RPMI8226 (cell line): ENCODE measurements at regions not wholly inside any gene's neighbourhood (a gene's known extent, or its start where the extent isn't known, plus 50 kb on each side); places are given as distances from the start of the nearest gene placed in this dataset.

Experiments
- DNase-seq: peaks from one replicate; pipeline ENCODE4 v3.0.0-alpha.2; 2015

GRCh38 chr12:89976866-89977265, 268.2 kb upstream of the ATP2B1 start:
- DNase-seq: no peak

GRCh38 chr12:89975574-89975973, 266.9 kb upstream of the ATP2B1 start:
- no peak for DNase-seq

GRCh38 chr12:89971880-89972279, 263.2 kb upstream of the ATP2B1 start:
- no peak for DNase-seq

- no peak for DNase-seq
These were observed 262.1 kb upstream of the ATP2B1 start for GRCh38 chr12:89970722-89971121.

GRCh38 chr12:89969093-89969492, 260.5 kb upstream of the ATP2B1 start:
- DNase-seq: no peak

GRCh38 chr12:89968151-89968700, 259.6 kb upstream of the ATP2B1 start:
- DNase-seq: no peak

DNA sequence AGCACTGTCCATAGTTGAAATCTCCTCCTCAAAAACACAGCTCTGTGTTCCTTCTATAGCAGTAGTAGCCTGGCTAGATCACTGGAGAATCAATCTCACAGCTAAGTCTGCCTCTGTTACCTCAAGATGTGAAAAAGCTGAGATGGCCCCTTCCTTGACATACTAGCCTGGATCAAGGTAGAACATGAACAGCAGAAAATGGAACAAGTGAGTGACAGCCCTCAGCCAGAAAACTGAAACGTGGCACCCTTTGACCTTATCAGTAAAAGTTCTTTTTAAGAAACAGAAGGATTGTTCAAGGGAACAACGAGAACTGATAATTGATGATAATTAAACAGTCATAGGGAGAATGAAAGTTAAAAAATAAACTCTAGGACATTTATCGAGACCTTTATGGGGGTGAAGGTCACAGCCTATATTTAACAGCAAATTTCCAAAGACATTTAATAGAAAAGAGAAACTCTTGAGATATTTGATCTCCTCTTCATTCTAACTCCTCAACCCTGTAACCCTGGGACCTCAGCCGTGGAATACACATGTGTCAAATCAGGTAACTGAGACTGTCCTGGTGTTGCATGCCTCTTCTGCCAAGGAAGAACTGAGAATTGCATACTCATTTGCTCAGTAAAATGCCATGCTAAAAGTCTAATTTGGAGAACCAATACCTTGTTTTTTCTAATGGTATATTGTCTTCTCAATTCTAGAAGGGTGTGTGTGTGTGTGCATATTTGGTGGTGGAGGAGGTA, 258.0 kb upstream of the ATP2B1 start:
- no peak for DNase-seq

DNA sequence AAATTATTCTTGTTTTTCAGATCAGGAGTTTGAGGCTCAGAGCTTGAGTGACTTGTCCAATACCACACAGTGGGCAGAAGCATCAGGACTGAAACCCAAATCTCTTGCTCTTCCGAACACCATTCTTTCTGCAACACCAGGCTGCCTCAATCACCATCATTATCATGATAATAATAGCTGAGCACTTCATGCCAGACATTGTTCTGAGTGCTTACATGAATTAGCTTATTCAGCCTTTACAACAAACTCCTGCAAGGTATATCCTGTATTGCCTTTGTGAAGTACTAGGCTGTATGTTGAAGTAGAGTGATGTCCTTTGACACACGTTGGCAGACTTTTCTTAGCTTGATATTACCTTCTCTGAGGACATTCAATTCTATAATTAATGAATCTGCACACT, 257.4 kb upstream of the ATP2B1 start:
- DNase-seq: no peak

DNA sequence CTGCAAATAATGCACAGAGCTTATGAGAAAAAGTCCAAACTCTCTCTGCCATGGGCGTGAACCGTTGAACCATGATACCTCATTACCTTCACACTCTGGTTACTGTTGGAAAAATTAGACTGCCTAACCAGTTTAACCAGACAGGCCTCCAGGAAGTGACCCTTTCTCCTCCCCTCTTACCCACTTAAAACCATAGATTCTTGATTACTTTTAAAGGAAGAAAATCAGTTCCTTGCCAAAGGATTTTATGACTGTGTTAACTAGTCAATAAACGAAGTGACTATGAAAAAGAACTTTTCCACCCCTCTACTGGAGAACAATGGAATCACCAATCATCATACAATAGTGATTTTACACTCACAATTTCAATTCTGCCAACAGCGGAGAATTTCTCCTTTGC, 254.0 kb upstream of the ATP2B1 start:
- no peak for DNase-seq

DNA sequence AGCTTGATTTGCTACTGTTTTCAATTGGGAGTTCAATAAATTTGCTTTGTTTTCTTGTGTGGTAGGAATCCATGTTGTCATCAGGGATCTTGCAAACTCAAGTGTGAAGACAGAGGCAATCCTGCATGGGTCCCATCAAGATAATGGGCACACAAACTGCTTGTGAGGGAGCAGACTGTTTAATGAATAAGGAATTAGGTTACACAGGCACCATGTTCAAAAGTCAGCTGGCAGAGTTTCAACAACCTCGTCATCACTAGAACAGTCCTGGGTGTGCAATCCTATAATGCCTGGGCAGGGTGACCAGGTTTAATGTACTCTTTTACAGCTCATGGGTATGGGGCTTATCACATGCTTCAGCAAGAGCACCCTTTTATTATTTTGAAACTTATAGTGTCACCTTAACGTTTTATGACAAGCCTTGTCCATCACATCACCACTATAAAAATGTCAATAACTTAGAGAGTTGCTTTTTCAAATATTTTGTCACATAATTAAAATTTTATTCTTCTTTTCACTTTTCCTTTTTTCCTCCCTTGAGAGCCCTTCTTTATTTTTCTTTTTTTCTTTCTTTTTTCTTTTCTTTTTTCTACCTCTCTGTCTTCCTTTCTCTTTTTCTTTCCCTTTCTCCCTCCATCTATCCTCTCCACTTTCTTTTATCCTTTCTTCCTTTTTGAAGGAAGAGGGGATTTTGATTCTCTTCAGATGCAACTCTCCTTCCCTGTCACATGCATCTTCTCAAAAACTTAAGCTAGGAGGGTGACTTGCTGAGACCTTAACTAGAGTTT, 252.2 kb upstream of the ATP2B1 start:
- no peak for DNase-seq

DNA sequence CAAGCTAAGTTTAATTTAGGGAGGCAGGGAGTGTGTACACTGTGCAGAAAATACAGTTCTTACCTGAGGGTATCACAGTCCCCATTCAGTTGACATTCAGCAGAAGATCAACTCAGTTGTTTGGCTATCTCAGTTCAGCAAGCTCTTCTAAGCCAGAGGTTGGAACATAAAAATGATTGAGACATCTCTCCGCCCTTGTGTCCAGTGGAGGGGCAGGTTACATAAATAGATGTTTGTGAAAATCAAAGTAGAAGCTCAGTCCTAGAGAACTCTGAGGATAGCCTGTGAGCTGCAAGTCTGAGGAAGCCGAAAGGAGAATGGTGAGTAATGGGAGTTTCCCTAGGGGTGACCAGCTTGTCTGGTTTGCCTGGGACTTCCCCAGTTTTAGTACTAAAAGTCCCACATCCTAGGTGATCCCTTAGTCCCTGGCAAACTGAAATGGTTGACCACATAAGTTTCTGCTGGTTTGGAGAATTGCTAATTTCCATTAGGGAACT, 251.4 kb upstream of the ATP2B1 start:
- DNase-seq: no peak

GRCh38 chr12:89959179-89959578, 250.5 kb upstream of the ATP2B1 start:
- DNase-seq: no peak

- DNase-seq: no peak
These were observed 245.6 kb upstream of the ATP2B1 start for GRCh38 chr12:89954259-89954658.

- DNase-seq: no peak
These were observed 243.0 kb upstream of the ATP2B1 start for GRCh38 chr12:89951694-89952060.

GRCh38 chr12:89951050-89951693, 242.5 kb upstream of the ATP2B1 start:
- DNase-seq: no peak

DNA sequence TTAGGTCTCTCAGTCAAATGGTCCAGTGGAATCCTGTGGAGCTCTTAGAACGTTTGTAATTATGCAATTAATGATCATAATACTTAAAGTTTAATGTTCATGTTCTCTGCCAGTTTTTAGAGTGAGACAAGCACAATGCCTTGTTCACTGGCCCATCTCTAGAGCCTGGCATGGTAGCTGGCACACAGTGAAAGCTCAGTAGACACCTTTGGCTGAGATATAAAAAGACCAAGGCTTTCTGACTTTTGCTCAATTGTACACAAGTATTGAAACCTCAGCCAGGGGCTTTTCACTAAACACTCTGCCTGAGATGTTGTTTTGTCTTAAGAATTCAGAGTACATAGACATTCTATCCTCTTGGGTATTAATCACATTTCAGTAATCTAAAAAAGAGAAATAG, 241.8 kb upstream of the ATP2B1 start:
- no peak for DNase-seq

GRCh38 chr12:89949457-89950195, 241.0 kb upstream of the ATP2B1 start:
- no peak for DNase-seq

- DNase-seq: no peak
These were observed 239.9 kb upstream of the ATP2B1 start for GRCh38 chr12:89948271-89949175.

GRCh38 chr12:89947437-89948270, 239.0 kb upstream of the ATP2B1 start:
- no peak for DNase-seq

GRCh38 chr12:89946518-89947135, 238.0 kb upstream of the ATP2B1 start:
- DNase-seq: no peak
